Lower leg skin (tissue), 4 donors: ENCODE measurements at regions not wholly inside any gene's neighbourhood (a gene's known extent, or its start where the extent isn't known, plus 50 kb on each side); places are given as distances from the start of the nearest gene placed in this dataset.

Experiments used
- DNase-seq, 2 donors: peaks; one replicate each; pipeline ENCODE4 v3.0.0-alpha.2; 2019; ENCODE audit warnings: low spot score in 2 of 2
- H3K4me3 ChIP-seq: fragments of 200-600 bp; sonication (generic); 2 replicates; pipeline ENCODE4 v1.5.1; 2017; ENCODE audit warnings: mild to moderate bottlenecking, low read depth; ENCODE audit not compliant: poor library complexity, severe bottlenecking
- POLR2A ChIP-seq, 2 donors: fragments of 450-650 bp; IDR thresholded peaks; one replicate each; pipeline ENCODE4 v1.6.1; 2016 to 2017; ENCODE audit warnings: antibody characterized with exemption in 2 of 2, mild to moderate bottlenecking in 1 of 2, moderate library complexity in 1 of 2
- WGBS, 2 donors: methylation state at CpG; one replicate each; pipeline ENCODE4 v1.1.5; 2018; 5-methylcytosine and 5-hydroxymethylcytosine counted together
- intact Hi-C: fragments of 100-400 bp; cut with DNase I; formaldehyde crosslinking; loops from one replicate; pipeline ENCODE4 v1.15.0; 2023; ENCODE audit warnings: low total_unique reads
- TF ChIP-seq, protein P1 (sequence below), 3 donors: fragments of 450-650 bp; IDR thresholded peaks; one replicate each; pipeline ENCODE4 v1.5.1; 2016; ENCODE audit warnings: antibody characterized with exemption in 3 of 3, mild to moderate bottlenecking in 3 of 3, moderate library complexity in 2 of 3

DNA sequence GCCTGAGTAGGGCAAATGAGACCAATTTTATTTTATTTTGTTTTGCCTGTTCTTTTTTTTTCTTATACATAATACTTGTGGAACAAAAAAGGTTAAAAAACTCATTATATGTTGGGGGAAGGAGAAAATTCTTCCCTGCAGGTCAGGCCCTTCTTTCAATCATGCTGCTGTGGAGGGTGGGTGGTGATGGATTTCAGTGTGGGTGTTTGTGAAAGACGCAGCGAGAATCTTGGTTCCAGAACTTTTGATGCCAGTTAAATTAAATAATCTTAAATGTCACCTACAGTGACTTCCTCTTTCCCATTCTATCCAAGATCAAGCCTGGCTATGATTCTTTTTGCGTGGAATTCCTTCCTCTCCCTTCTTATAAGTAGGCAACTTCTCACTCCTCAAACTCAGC, 595.8 kb upstream of the EEF2KMT start:
- no peak for DNase-seq
- whole genome bisulfite sequencing, 2 donors, result 84 to 85% methylated on average over 3 of the region's 3 CpGs
- intact Hi-C loops, result no loop called here
- no peak for TF ChIP-seq POLR2A (IDR thresholded peaks at IDR 0.05)
- TF ChIP-seq, protein P1, sequence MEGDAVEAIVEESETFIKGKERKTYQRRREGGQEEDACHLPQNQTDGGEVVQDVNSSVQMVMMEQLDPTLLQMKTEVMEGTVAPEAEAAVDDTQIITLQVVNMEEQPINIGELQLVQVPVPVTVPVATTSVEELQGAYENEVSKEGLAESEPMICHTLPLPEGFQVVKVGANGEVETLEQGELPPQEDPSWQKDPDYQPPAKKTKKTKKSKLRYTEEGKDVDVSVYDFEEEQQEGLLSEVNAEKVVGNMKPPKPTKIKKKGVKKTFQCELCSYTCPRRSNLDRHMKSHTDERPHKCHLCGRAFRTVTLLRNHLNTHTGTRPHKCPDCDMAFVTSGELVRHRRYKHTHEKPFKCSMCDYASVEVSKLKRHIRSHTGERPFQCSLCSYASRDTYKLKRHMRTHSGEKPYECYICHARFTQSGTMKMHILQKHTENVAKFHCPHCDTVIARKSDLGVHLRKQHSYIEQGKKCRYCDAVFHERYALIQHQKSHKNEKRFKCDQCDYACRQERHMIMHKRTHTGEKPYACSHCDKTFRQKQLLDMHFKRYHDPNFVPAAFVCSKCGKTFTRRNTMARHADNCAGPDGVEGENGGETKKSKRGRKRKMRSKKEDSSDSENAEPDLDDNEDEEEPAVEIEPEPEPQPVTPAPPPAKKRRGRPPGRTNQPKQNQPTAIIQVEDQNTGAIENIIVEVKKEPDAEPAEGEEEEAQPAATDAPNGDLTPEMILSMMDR (IDR thresholded peaks at IDR 0.05), result no peak
- H3K4me3 ChIP-seq, result no peak overlapping the region

DNA sequence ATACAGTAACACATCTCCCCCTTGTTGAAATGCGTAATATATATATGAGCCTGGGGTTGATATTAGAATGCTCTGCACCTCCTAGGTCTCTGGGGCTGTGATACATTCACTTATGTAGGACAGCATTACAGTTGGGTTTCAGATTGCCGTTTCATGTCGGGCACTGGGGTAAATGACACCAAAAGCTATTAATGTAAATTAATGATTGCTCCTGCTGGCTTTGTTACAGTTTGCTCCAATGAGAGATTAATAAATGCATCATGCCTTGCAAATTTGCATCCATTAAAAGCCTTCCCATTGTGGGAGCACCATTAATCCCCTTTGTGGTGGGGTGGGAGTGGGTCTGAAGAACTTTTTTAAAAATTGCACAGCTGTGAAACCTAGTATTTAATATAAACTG, 584.4 kb upstream of the EEF2KMT start:
- WGBS, 2 donors, result 95 to 96% methylated on average over 3 of the region's 3 CpGs
- TF ChIP-seq, protein P1 (IDR thresholded peaks at IDR 0.05), result no peak
- no peak for TF ChIP-seq POLR2A (IDR thresholded peaks at IDR 0.05)
- no peak for DNase-seq

DNA sequence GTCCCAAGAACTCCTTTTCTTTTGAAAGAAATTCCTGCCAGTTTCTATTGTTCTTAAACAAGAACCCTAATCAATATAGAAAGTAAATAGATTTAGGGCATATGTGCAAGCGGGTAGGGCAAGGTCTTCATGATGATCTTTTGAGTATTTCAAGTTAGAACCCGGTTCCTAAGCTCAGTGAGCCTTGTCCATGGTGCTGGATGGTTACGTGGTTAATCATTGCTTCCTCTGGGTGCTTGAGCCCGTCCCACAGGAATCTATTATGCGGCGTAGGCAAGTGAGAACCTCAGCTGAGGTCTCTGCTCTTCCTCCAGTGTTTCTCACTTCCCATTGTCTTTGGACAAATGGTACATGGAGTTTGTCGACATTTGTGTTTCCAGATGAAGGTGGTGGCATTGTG, 580.8 kb upstream of the EEF2KMT start:
- H3K4me3 ChIP-seq, result no peak overlapping the region
- 29 to 31% methylated on average over 7 of the region's 7 CpGs for WGBS, 2 donors
- intact Hi-C loops, result no loop called here
- TF ChIP-seq, protein P1 (IDR thresholded peaks at IDR 0.05), result no peak
- no peak for TF ChIP-seq POLR2A (IDR thresholded peaks at IDR 0.05)
- no peak for DNase-seq

More for the DNA sequence above, 584.4 kb upstream of the EEF2KMT start:
- intact Hi-C loops, result no loop called here
- H3K4me3 ChIP-seq, result no peak overlapping the region

DNA sequence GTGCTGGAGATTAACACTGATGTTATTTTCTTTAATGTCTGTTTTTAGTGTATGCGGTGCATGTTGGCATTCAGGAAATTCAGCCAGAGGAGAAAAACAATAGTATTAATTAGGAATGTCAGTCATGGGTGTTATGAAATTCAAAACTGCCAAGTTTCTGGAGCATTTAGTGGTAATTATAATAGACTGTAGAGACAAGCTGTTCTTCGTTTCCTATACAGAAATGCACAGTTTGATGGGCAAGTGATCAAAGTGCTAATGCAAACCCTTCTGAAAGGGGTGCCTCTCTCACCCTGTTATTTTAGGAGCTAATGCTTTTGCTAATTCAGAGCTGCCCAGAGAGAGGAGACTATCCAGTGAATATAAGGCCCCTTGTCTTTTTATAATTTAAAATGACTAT, 573.8 kb upstream of the EEF2KMT start:
- WGBS, 2 donors, result 47 to 48% methylated on average over 2 of the region's 2 CpGs
- intact Hi-C loops, result no loop called here
- TF ChIP-seq, protein P1 (IDR thresholded peaks at IDR 0.05), result no peak
- no peak for TF ChIP-seq POLR2A (IDR thresholded peaks at IDR 0.05)

DNA sequence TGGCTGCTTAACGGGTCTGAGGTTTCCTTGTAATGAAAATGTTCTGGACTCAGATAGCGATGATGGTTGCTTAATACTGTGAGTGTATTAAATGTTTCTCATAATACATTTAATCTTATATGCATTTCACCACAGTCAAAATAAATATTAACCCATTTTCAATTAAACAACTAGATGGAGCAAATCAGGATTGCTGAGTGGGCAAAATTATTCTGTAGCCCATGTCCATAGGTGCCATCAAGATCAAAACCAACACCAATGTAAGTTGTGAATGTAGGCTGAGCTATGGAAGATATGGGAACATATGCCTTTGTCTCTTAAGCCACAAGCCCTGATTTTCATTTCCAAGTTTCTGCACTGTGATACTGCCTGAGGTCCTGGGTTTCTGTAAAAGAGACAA, 572.6 kb upstream of the EEF2KMT start:
- H3K4me3 ChIP-seq, result no peak overlapping the region
- intact Hi-C loops, result no loop called here
- peak in 1 of 2 donors; percentile 4 for DNase-seq
- 70 to 72% methylated on average over 2 of the region's 2 CpGs for WGBS, 2 donors
- TF ChIP-seq, protein P1 (IDR thresholded peaks at IDR 0.05), result no peak
- no peak for TF ChIP-seq POLR2A (IDR thresholded peaks at IDR 0.05)

More for the DNA sequence above, 573.8 kb upstream of the EEF2KMT start:
- H3K4me3 ChIP-seq, result no peak overlapping the region
- no peak for DNase-seq

DNA sequence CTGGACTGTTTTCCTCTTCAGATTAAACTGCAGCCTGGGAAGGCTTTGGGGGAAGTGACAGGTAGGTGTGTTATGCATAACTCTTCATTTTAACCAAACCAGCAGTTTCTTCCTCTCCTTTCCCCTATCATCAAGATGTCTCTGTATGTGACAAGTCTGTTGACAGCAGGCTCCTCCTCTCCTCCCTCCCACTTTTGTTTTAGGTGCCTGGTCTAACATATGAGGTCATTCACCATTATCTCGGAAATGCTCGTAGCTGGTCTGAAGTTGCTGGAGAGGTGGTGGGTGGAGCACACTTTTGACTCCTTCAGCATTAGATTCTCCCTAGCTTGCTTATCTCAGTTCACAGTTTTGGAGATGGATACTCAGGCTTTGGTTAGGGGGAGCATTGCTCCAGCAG, 571.0 kb upstream of the EEF2KMT start:
- TF ChIP-seq, protein P1 (IDR thresholded peaks at IDR 0.05), result no peak
- TF ChIP-seq POLR2A (IDR thresholded peaks at IDR 0.05), result no peak
- DNase-seq, result no peak
- WGBS, 2 donors, result 52 to 55% methylated on average over 2 of the region's 2 CpGs
- no peak overlapping the region for H3K4me3 ChIP-seq
- intact Hi-C loops, result no loop called here
